IMR-90 (cell line): ENCODE measurements at regions not wholly inside any gene's neighbourhood (a gene's known extent, or its start where the extent isn't known, plus 50 kb on each side); places are given as distances from the start of the nearest gene placed in this dataset.

ENCODE experiments used
- ATAC-seq: fragments of 200-7000 bp; cut with Tn5 transposase; 2 replicates; pipeline ENCODE4 v1.9.1; 2020; ENCODE audit warnings: low read depth, mild to moderate bottlenecking, moderate library complexity
- BruUV-seq: library from RNA; stranded (reverse); fragments of 400-500 nt; replicated peaks from 2 replicates; lab custom pipeline; 2021; lab: Mats Ljungman, UMichigan
- CTCF ChIA-PET: fragments of 300-600 bp; formaldehyde crosslinking; extraction: SDS; loops from one replicate; lab custom pipeline; 2021; ENCODE audit warnings: antibody characterized with exemption; lab: Yijun Ruan, JAX
- POLR2A ChIA-PET: fragments of 300-600 bp; sonication (Branson Sonifier 250); formaldehyde crosslinking; loops from one replicate; lab custom pipeline; 2022; ENCODE audit warnings: antibody characterized with exemption; ENCODE audit not compliant: unreplicated experiment; lab: Charles Lee
- DNase-seq: peaks from one replicate; pipeline ENCODE4 v3.0.0; 2013
- H2AFZ ChIP-seq: replicated peaks from 2 replicates; pipeline ENCODE3; 2013; ENCODE audit warnings: low read length, mild to moderate bottlenecking; ENCODE audit not compliant: poor library complexity
- H2AK5ac ChIP-seq: 2 replicates; pipeline ENCODE4 v1.6.1; 2013; ENCODE audit warnings: low read depth, low read length, inconsistent platforms
- H2AK9ac ChIP-seq: replicated peaks from 2 replicates; pipeline ENCODE3; 2013; ENCODE audit warnings: mild to moderate bottlenecking, low read depth, low read length, moderate library complexity; ENCODE audit not compliant: poor library complexity
- H2BK120ac ChIP-seq: 2 replicates; pipeline ENCODE4 v1.6.1; 2013; ENCODE audit warnings: low read depth, low read length, inconsistent platforms
- H2BK15ac ChIP-seq: 3 replicates; pipeline ENCODE4 v1.6.1; 2013; ENCODE audit warnings: low read depth, low read length, inconsistent platforms
- H2BK20ac ChIP-seq: 2 replicates; pipeline ENCODE4 v1.6.1; 2013; ENCODE audit warnings: low read depth, mild to moderate bottlenecking, inconsistent platforms, low read length, moderate library complexity
- H2BK5ac ChIP-seq: 2 replicates; pipeline ENCODE4 v1.6.1; 2013; ENCODE audit warnings: mild to moderate bottlenecking, low read depth, low read length, inconsistent platforms; ENCODE audit not compliant: poor library complexity, severe bottlenecking
- H3K14ac ChIP-seq: replicated peaks from 2 replicates; pipeline ENCODE4 v1.6.1; 2013; ENCODE audit warnings: low read depth, low read length, inconsistent platforms
- H3K18ac ChIP-seq: 2 replicates; pipeline ENCODE4 v1.6.1; 2013; ENCODE audit warnings: low read depth, low read length, control low read depth
- H3K23ac ChIP-seq: 2 replicates; pipeline ENCODE4 v1.6.1; 2013; ENCODE audit warnings: low read depth, low read length, inconsistent platforms
- H3K27ac ChIP-seq: 2 replicates; pipeline ENCODE4 v1.5.1; 2013; ENCODE audit warnings: mild to moderate bottlenecking, control low read depth, low read length; ENCODE audit not compliant: insufficient read depth
- H3K27me3 ChIP-seq: 2 replicates; pipeline ENCODE4 v1.6.1; 2013; ENCODE audit warnings: low read length; ENCODE audit not compliant: control insufficient read depth, insufficient read depth
- H3K36me3 ChIP-seq: 2 replicates; pipeline ENCODE4 v1.6.1; 2013; ENCODE audit warnings: low read length, mixed read lengths; ENCODE audit not compliant: control insufficient read depth, insufficient read depth
- H3K4ac ChIP-seq: 2 replicates; pipeline ENCODE4 v1.6.1; 2013; ENCODE audit warnings: low read depth, low read length, inconsistent platforms
- H3K4me1 ChIP-seq: 2 replicates; pipeline ENCODE4 v1.6.1; 2013; ENCODE audit warnings: low read length, mixed read lengths; ENCODE audit not compliant: control insufficient read depth, insufficient read depth
- H3K4me2 ChIP-seq: 2 replicates; pipeline ENCODE4 v1.6.1; 2013; ENCODE audit warnings: low read depth, mild to moderate bottlenecking, control low read depth, low read length, moderate library complexity
- H3K4me3 ChIP-seq: 2 replicates; pipeline ENCODE4 v1.5.1; 2013; ENCODE audit warnings: low read depth, mild to moderate bottlenecking, control low read depth, low read length, moderate library complexity; ENCODE audit not compliant: insufficient read depth
- H3K56ac ChIP-seq: 2 replicates; pipeline ENCODE4 v1.6.1; 2013; ENCODE audit warnings: low read length, inconsistent platforms; ENCODE audit not compliant: insufficient read depth; ENCODE audit errors: extremely low read depth
- H3K79me1 ChIP-seq, 2 experiments: 2 replicates each; pipeline ENCODE4 v1.6.1; 2013; ENCODE audit warnings: low read length in 2 of 2, inconsistent platforms in 1 of 2, low read depth in 1 of 2
- H3K9ac ChIP-seq: 2 replicates; pipeline ENCODE4 v1.6.1; 2013; ENCODE audit warnings: low read depth, low read length, control low read depth
- H3K9me1 ChIP-seq: 2 replicates; pipeline ENCODE4 v1.6.1; 2013; ENCODE audit warnings: low read length, inconsistent platforms; ENCODE audit not compliant: insufficient read depth
- H3K9me3 ChIP-seq: 2 replicates; pipeline ENCODE4 v1.6.1; 2013; ENCODE audit warnings: low read length; ENCODE audit not compliant: control insufficient read depth, insufficient read depth
- H4K20me1 ChIP-seq: 2 replicates; pipeline ENCODE4 v1.6.1; 2013; ENCODE audit warnings: low read length, inconsistent platforms; ENCODE audit not compliant: insufficient read depth
- H4K5ac ChIP-seq: 2 replicates; pipeline ENCODE4 v1.6.1; 2013; ENCODE audit warnings: mild to moderate bottlenecking, low read depth, low read length, control low read depth
- H4K8ac ChIP-seq, 2 experiments: 2 replicates each; pipeline ENCODE4 v1.6.1; 2013; ENCODE audit warnings: low read depth in 2 of 2, low read length in 2 of 2, control low read depth in 1 of 2, inconsistent platforms in 1 of 2
- H4K91ac ChIP-seq: 2 replicates; pipeline ENCODE4 v1.6.1; 2013; ENCODE audit warnings: low read depth, low read length, inconsistent platforms; ENCODE audit not compliant: insufficient read depth
- BHLHE40 ChIP-seq: fragments of 150-350 bp; IDR thresholded peaks from 2 replicates; pipeline ENCODE4 v1.6.1; 2016; ENCODE audit warnings: mild to moderate bottlenecking, low read depth, low read length
- CEBPB ChIP-seq: IDR thresholded peaks from 2 replicates; pipeline ENCODE4 v1.6.1; 2012; ENCODE audit warnings: low read depth, low read length, improper control_type of control experiment
- CHD1 ChIP-seq: IDR thresholded peaks from 2 replicates; pipeline ENCODE4 v1.6.1; 2012; ENCODE audit warnings: low read depth, low read length, improper control_type of control experiment
- FOS ChIP-seq: fragments of 150-350 bp; IDR thresholded peaks from 2 replicates; pipeline ENCODE4 v1.6.1; 2016; ENCODE audit warnings: low read depth, low read length
- MXI1 ChIP-seq: IDR thresholded peaks from 2 replicates; pipeline ENCODE4 v1.6.1; 2012; ENCODE audit warnings: low read depth, mild to moderate bottlenecking, low read length, moderate library complexity, borderline replicate concordance
- RAD21 ChIP-seq: IDR thresholded peaks from 2 replicates; pipeline ENCODE4 v1.6.1; 2012; ENCODE audit warnings: low read length, improper control_type of control experiment
- WGBS, 2 experiments: methylation state at CpG; one replicate each; pipeline versions ENCODE4 v1.1.5 to v1.1.7; 2013; ENCODE audit warnings: missing lambda C conversion rate in 2 of 2; ENCODE audit not compliant: insufficient read length in 1 of 2; ENCODE audit errors: extremely low coverage in 2 of 2; 5-methylcytosine and 5-hydroxymethylcytosine counted together
- dilution Hi-C: fragments of 300-500 bp; cut with HindIII; formaldehyde crosslinking; loops from one replicate; pipeline ENCODE4 v1.14.3; 2018; ENCODE audit warnings: low sequenced_read_pairs; ENCODE audit not compliant: unreplicated experiment
- in situ Hi-C: fragments of 300-500 bp; cut with MboI; formaldehyde crosslinking; loops from 3 replicates; pipeline ENCODE4 v1.14.3; 2019; ENCODE audit warnings: low sequenced_read_pairs, inconsistent platforms, mixed read lengths
- intact Hi-C: fragments of 100-400 bp; cut with micrococcal nuclease; formaldehyde crosslinking; loops from 2 replicates; pipeline ENCODE4 v1.10.0; 2022
- TF ChIP-seq, protein P1 (sequence below): conservative IDR thresholded peaks from 2 replicates; pipeline ENCODE4 v1.5.1; 2012; ENCODE audit warnings: mild to moderate bottlenecking, low read depth, low read length, improper control_type of control experiment

DNA sequence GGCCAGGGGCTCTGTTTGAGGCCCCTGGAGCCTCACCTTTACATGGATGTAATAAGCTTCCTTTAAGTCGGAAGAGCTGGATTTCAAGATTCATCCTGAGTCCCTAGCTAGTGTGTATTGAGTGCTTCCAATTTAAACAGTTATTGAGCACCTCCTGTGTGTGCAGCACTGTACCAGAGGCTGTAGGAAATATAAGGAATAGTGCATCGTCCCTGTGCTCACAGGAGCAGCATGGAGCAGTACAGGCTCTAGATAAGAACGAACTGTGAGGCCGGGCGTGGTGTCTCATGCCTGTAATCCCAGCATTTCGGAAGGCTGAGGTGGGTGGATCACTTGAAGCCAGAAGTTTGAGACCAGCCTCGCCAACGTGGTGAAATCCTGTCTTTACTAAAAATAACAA lies 65.8 kb upstream of the METAP2 start:
- no peak overlapping the region for H3K9ac ChIP-seq
- H2BK15ac ChIP-seq: no peak overlapping the region
- no peak overlapping the region for H3K56ac ChIP-seq
- no peak overlapping the region for H4K8ac ChIP-seq
- no peak overlapping the region for H3K4ac ChIP-seq
- no peak overlapping the region for H2BK5ac ChIP-seq
- H4K20me1 ChIP-seq: no peaks in the 10 kb centered on the region
- H2AFZ ChIP-seq: no peak overlapping the region
- peaks cover 5% of the 10 kb centered on the region for H3K4me1 ChIP-seq
- no peaks in the 10 kb centered on the region for H3K9me3 ChIP-seq
- H4K91ac ChIP-seq: no peak overlapping the region
- ChIA-PET POLR2A (no interaction called here), CTCF (interaction anchor here (0.6 kb wide), 1 partner anchor 26 kb away, joined by 3 read pairs; no protein-coding TSS in a partner anchor)
- no peak overlapping the region for H2AK9ac ChIP-seq
- dilution Hi-C loops: no loop called here
- in situ Hi-C loops: no loop called here
- 94% methylated on average over 5 of the region's 8 CpGs; no CpG with 5 or more reads in 1 of the 2 experiments for WGBS, 2 experiments
- no peak overlapping the region for H3K27ac ChIP-seq
- no peak overlapping the region for H3K18ac ChIP-seq
- H3K4me3 ChIP-seq: no peak overlapping the region
- H3K23ac ChIP-seq: no peak overlapping the region
- no peak for TF ChIP-seq BHLHE40
- TF ChIP-seq FOS: no peak
- TF ChIP-seq RAD21: no peak
- TF ChIP-seq MXI1: no peak
- TF ChIP-seq, protein P1, sequence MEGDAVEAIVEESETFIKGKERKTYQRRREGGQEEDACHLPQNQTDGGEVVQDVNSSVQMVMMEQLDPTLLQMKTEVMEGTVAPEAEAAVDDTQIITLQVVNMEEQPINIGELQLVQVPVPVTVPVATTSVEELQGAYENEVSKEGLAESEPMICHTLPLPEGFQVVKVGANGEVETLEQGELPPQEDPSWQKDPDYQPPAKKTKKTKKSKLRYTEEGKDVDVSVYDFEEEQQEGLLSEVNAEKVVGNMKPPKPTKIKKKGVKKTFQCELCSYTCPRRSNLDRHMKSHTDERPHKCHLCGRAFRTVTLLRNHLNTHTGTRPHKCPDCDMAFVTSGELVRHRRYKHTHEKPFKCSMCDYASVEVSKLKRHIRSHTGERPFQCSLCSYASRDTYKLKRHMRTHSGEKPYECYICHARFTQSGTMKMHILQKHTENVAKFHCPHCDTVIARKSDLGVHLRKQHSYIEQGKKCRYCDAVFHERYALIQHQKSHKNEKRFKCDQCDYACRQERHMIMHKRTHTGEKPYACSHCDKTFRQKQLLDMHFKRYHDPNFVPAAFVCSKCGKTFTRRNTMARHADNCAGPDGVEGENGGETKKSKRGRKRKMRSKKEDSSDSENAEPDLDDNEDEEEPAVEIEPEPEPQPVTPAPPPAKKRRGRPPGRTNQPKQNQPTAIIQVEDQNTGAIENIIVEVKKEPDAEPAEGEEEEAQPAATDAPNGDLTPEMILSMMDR: no peak
- TF ChIP-seq CHD1: no peak
- TF ChIP-seq CEBPB: no peak
- no peaks in the 10 kb centered on the region for H3K9me1 ChIP-seq
- no peak overlapping the region for H3K14ac ChIP-seq
- ATAC-seq: no peak
- no peak overlapping the region for H2BK20ac ChIP-seq
- no TSS peak for BruUV-seq
- no peak overlapping the region for H2BK120ac ChIP-seq
- DNase-seq: no peak
- no peaks in the 10 kb centered on the region for H3K79me1 ChIP-seq
- no peak overlapping the region for H4K5ac ChIP-seq
- intact Hi-C loops: no loop called here
- no peak overlapping the region for H2AK5ac ChIP-seq
- peaks cover 3% of the 10 kb centered on the region for H3K27me3 ChIP-seq
- H3K4me2 ChIP-seq: no peak overlapping the region
- no peaks in the 10 kb centered on the region for H3K36me3 ChIP-seq
